Right kidney (tissue), 1 donor: ENCODE measurements at regions not wholly inside any gene's neighbourhood (a gene's known extent, or its start where the extent isn't known, plus 50 kb on each side); places are given as distances from the start of the nearest gene placed in this dataset.

Source experiments
- DNase-seq: peaks from one replicate; pipeline ENCODE4 v3.0.0-alpha.2; 2016

- DNase-seq = no peak
Observed at GRCh38 chr6:140893432-140893831, 1239.3 kb upstream of the GJE1 start.

DNA sequence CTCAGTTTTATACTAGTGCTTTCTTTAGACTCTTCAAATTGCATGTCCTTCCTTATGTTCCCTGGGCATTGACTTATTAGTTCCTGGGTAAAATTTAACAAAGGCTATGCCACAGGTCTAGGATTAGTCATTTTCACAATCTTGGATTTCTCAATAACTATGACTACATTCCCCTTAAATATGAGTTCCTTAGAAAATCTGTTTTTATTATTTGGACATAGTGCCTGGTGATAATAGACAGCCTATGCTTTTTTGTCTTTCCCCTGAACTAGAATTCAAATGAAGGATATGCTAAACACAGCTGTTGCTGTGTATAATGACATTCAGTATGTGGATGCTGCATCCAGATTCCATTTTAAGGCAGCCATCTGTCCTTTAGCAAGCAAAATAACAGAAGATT, 1252.8 kb upstream of the GJE1 start:
- no peak for DNase-seq

- no peak for DNase-seq
Observed at GRCh38 chr6:140874066-140874465, 1258.7 kb upstream of the GJE1 start.

GRCh38 chr6:140872885-140873284, 1259.8 kb upstream of the GJE1 start:
- DNase-seq = no peak

GRCh38 chr6:140871911-140872310, 1260.8 kb upstream of the GJE1 start:
- no peak for DNase-seq

DNA sequence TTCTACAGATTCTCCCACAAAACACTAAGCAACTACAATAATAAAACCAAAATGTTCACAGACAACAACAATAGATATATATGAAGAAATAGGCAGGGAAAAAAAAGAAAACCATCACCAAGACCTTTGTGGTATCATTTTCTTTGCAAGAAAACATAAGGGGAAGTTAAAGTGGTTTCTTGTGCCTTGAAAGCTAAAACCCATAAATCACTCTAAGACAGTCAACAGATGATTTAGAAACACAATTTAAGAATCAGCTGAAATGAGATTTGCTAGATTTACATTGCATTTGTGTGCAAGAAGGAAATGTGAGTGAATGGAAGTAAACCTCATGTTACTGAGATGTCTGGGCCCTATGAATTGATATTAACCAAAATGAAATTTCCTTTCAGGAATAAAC, 1265.4 kb upstream of the GJE1 start:
- no peak for DNase-seq

- no peak for DNase-seq
Observed at GRCh38 chr6:140858381-140858971, 1274.2 kb upstream of the GJE1 start.

- DNase-seq = no peak
Observed at GRCh38 chr6:140857739-140858380, 1274.9 kb upstream of the GJE1 start.

DNA sequence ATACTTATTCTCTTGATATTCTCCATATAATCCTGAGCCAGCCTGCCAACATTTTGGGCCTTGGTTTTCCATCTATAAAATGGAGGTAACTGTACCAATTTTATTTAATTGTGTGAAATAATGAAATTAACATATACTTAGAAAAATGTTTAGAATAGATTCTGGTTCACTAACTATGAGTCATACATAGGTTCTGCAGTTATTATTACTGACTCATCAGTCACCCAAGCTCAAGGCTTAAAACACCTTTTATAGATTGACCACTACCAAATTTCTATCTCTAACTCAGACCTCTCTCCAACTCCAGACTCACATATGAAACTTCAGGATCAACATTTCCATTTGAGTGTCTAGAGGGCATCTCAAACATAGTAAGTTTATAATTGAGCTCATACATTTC, 1277.2 kb upstream of the GJE1 start:
- no peak for DNase-seq

- DNase-seq = no peak
Observed at GRCh38 chr6:140854318-140854717, 1278.4 kb upstream of the GJE1 start.

GRCh38 chr6:140850438-140850837, 1282.3 kb upstream of the GJE1 start:
- no peak for DNase-seq

- no peak for DNase-seq
Observed at GRCh38 chr6:140849456-140849855, 1283.3 kb upstream of the GJE1 start.

GRCh38 chr6:140847262-140847645, 1285.5 kb upstream of the GJE1 start:
- DNase-seq = no peak

DNA sequence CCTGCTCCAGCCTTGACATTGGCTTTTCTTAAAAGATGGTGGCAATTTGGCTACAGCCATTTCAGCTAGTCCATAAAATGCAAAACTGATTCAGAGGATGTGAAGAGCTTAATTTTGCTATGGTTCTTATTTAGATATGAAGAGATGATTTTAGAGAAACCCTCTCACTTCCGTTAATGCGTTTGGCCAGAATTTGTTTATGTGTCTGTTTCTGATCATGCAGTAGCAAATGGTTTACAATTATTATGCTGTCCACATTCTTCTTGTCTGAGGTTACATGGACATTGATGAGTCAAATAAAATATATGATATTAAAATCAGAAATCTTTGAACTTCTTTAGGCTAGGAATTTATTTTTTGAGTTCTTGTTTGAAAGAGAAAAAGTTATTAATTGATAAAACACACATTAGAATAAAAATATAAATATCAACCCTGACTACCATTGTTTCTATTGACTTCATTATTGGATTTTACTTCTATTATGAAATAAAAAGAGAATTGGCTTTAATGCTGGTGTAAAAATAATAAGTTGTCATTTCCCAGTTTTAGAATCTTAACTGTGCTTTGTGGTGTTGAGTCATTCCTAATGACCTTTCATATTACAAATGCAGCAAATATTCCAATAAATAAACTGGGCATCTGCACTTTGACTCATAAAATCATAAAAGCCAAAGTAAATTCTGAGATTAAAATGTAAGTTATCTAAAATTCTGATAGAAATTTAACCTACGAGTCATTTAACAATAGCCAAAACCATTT, 1286.0 kb upstream of the GJE1 start:
- no peak for DNase-seq

DNA sequence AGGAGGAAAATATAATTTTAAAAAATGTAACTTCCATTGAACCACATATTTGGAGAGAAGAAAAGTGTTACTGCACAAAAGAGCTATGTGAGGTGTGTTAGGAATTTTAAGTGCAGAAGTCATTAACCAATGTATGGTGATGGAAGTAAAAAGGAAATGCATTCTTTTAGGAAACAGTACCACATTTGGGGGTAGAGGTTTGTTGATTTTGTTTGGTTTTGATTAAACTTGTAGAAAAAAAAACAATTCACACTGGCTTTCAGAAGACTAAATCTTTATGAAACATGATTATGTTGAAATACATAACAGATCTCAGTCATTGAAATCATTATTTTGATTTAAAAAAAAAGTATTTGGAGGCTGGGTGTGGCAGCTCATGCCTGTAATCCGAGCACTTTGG, 1287.0 kb upstream of the GJE1 start:
- no peak for DNase-seq

GRCh38 chr6:140844167-140844566, 1288.6 kb upstream of the GJE1 start:
- no peak for DNase-seq

- no peak for DNase-seq
Observed at GRCh38 chr6:140833408-140833807, 1299.3 kb upstream of the GJE1 start.

DNA sequence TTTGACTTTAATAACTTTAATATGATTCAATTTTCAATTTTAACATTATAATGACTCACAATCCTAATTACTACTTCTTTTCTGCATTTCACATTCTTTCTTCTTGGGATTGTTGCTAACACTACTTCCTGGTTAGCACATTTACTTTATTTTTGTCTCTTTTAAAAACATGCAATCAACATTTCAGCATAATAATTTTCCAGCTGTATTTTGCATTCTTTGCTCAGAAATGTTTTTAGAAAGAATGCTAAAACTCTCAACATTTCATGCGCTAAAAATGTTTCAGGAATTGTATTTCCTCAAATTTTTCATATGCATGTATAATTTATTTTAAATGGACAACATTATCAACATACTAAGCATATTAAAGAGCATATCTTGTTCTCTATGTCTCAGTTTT, 1302.1 kb upstream of the GJE1 start:
- no peak for DNase-seq

GRCh38 chr6:140828856-140829255, 1303.9 kb upstream of the GJE1 start:
- no peak for DNase-seq

- DNase-seq = no peak
Observed at GRCh38 chr6:140827593-140827992, 1305.1 kb upstream of the GJE1 start.

GRCh38 chr6:140825731-140826130, 1307.0 kb upstream of the GJE1 start:
- DNase-seq = no peak

- no peak for DNase-seq
Observed at GRCh38 chr6:140824595-140824994, 1308.1 kb upstream of the GJE1 start.

DNA sequence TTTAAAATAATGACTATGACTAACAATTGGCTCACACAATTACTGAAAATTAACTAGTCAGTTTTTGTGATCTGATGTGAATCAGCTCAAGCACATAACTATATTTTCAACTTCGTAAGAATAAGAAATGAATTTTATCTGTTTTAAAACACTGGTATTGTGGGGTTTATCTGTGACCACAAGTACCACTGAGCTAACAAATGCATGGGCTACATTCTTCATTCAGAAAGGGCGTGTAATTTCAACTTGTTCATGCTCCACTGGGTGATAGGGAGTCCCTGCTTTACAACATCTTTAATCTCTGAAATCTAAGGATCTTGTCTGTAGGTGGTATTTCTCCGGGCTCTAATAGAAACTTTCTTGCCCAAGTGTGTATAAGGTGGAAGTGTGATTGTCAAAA, 1311.5 kb upstream of the GJE1 start:
- no peak for DNase-seq

- DNase-seq = no peak
Observed at GRCh38 chr6:140817176-140817575, 1315.5 kb upstream of the GJE1 start.
